H9 (cell line): ENCODE measurements at regions not wholly inside any gene's neighbourhood (a gene's known extent, or its start where the extent isn't known, plus 50 kb on each side); places are given as distances from the start of the nearest gene placed in this dataset.

Experiments
- DNase-seq: peaks from one replicate; pipeline ENCODE4 v3.0.0-alpha.2; 2017
- H2AFZ ChIP-seq: one replicate; pipeline ENCODE4 v1.6.1; 2013; ENCODE audit warnings: mild to moderate bottlenecking, low read length, control low read depth, moderate library complexity
- H2AK5ac ChIP-seq: 2 replicates; pipeline ENCODE4 v1.6.1; 2013; ENCODE audit warnings: low read length, control low read depth, mixed read lengths; ENCODE audit not compliant: insufficient read length
- H2BK120ac ChIP-seq: one replicate; pipeline ENCODE4 v1.6.1; 2013; ENCODE audit warnings: low read depth, mild to moderate bottlenecking, low read length, control low read depth, inconsistent platforms; ENCODE audit not compliant: poor library complexity, severe bottlenecking
- H2BK12ac ChIP-seq: 2 replicates; pipeline ENCODE4 v1.6.1; 2013; ENCODE audit warnings: low read length, control low read depth, mixed read lengths, low read depth; ENCODE audit not compliant: insufficient read length
- H2BK15ac ChIP-seq: 2 replicates; pipeline ENCODE4 v1.6.1; 2013; ENCODE audit warnings: low read depth, low read length, control low read depth
- H2BK20ac ChIP-seq: one replicate; pipeline ENCODE4 v1.6.1; 2013; ENCODE audit warnings: low read depth, mild to moderate bottlenecking, low read length, control low read depth, inconsistent platforms; ENCODE audit not compliant: poor library complexity, severe bottlenecking
- H2BK5ac ChIP-seq: 2 replicates; pipeline ENCODE4 v1.6.1; 2013; ENCODE audit warnings: low read length, control low read depth, mixed read lengths; ENCODE audit not compliant: insufficient read length
- H3K14ac ChIP-seq: 2 replicates; pipeline ENCODE4 v1.6.1; 2013; ENCODE audit warnings: low read length, control low read depth; ENCODE audit not compliant: insufficient read depth
- H3K18ac ChIP-seq: 2 replicates; pipeline ENCODE4 v1.6.1; 2013; ENCODE audit warnings: low read depth, mild to moderate bottlenecking, mixed read lengths, low read length, control low read depth; ENCODE audit not compliant: insufficient read length
- H3K23ac ChIP-seq: 2 replicates; pipeline ENCODE4 v1.6.1; 2013; ENCODE audit warnings: low read length, control low read depth, mixed read lengths, low read depth; ENCODE audit not compliant: insufficient read length
- H3K23me2 ChIP-seq: 2 replicates; pipeline ENCODE4 v1.6.1; 2013; ENCODE audit warnings: low read depth, mild to moderate bottlenecking, mixed read lengths, low read length, control low read depth; ENCODE audit not compliant: insufficient read length, poor library complexity, severe bottlenecking
- H3K27ac ChIP-seq: 2 replicates; pipeline ENCODE4 v1.5.1; 2013; ENCODE audit warnings: low read length, control low read depth, mixed read lengths, low read depth; ENCODE audit not compliant: insufficient read length
- H3K27me3 ChIP-seq: 2 replicates; pipeline ENCODE4 v1.6.1; 2013; ENCODE audit warnings: low read length, control low read depth, inconsistent platforms; ENCODE audit not compliant: insufficient read depth
- H3K4ac ChIP-seq: 2 replicates; pipeline ENCODE4 v1.6.1; 2013; ENCODE audit warnings: low read depth, mild to moderate bottlenecking, control low read depth, inconsistent platforms, low read length, moderate library complexity
- H3K4me1 ChIP-seq: 2 replicates; pipeline ENCODE4 v1.6.1; 2013; ENCODE audit warnings: low read length, control low read depth, inconsistent platforms; ENCODE audit not compliant: insufficient read depth
- H3K4me2 ChIP-seq: 2 replicates; pipeline ENCODE4 v1.6.1; 2013; ENCODE audit warnings: low read length, control low read depth, mixed read lengths; ENCODE audit not compliant: insufficient read length, insufficient read depth
- H3K56ac ChIP-seq: 2 replicates; pipeline ENCODE4 v1.6.1; 2013; ENCODE audit warnings: low read depth, mild to moderate bottlenecking, mixed read lengths, low read length, control low read depth; ENCODE audit not compliant: insufficient read length
- H3K79me1 ChIP-seq: 2 replicates; pipeline ENCODE4 v1.6.1; 2013; ENCODE audit warnings: low read depth, mild to moderate bottlenecking, moderate library complexity, low read length, control low read depth, inconsistent platforms; ENCODE audit not compliant: insufficient read depth, poor library complexity, severe bottlenecking
- H3K79me2 ChIP-seq: 2 replicates; pipeline ENCODE4 v1.6.1; 2013; ENCODE audit warnings: low read length, control low read depth, inconsistent platforms; ENCODE audit not compliant: insufficient read depth
- H3K9ac ChIP-seq: 2 replicates; pipeline ENCODE4 v1.6.1; 2013; ENCODE audit warnings: low read length, control low read depth, mixed read lengths; ENCODE audit not compliant: insufficient read length; ENCODE audit errors: extremely low read depth
- H3K9me3 ChIP-seq: one replicate; pipeline ENCODE4 v1.6.1; 2013; ENCODE audit warnings: low read depth, low read length, inconsistent platforms; ENCODE audit not compliant: control insufficient read depth
- H3T11ph ChIP-seq: one replicate; pipeline ENCODE4 v1.6.1; 2013; ENCODE audit warnings: mild to moderate bottlenecking, low read length, control low read depth, inconsistent platforms
- H4K20me1 ChIP-seq: one replicate; pipeline ENCODE4 v1.6.1; 2013; ENCODE audit not compliant: control insufficient read depth, insufficient read length, insufficient read depth
- H4K5ac ChIP-seq: 2 replicates; pipeline ENCODE4 v1.6.1; 2013; ENCODE audit warnings: low read depth, mild to moderate bottlenecking, mixed read lengths, low read length, control low read depth; ENCODE audit not compliant: insufficient read length
- H4K8ac ChIP-seq: replicated peaks from 2 replicates; pipeline ENCODE4 v1.6.1; 2013; ENCODE audit warnings: low read length, control low read depth, mixed read lengths, low read depth; ENCODE audit not compliant: insufficient read length
- H4K91ac ChIP-seq: 2 replicates; pipeline ENCODE4 v1.6.1; 2013; ENCODE audit warnings: low read depth, mild to moderate bottlenecking, moderate library complexity, mixed read lengths, low read length, control low read depth; ENCODE audit not compliant: insufficient read length
- H3K27ac Mint-ChIP-seq, 3 experiments: 2 replicates in 2 of 3; 3 replicates in 1 of 3; pipeline ENCODE4 v1.8.0; 2020 to 2021; ENCODE audit warnings: mixed read lengths in 3 of 3, mild to moderate bottlenecking in 1 of 3, moderate library complexity in 1 of 3
- H3K27me3 Mint-ChIP-seq: 2 replicates; pipeline ENCODE4 v1.8.0; 2021; ENCODE audit warnings: low read depth, mild to moderate bottlenecking, moderate library complexity, mixed read lengths
- H3K36me3 Mint-ChIP-seq, 3 experiments: 2 replicates in 2 of 3; 3 replicates in 1 of 3; pipeline ENCODE4 v1.8.0; 2020 to 2021; ENCODE audit warnings: low read depth in 3 of 3, mixed read lengths in 3 of 3; ENCODE audit not compliant: insufficient read depth in 1 of 3
- H3K4me1 Mint-ChIP-seq, 2 experiments: 2 replicates each; pipeline ENCODE4 v1.8.0; 2020; ENCODE audit warnings: mixed read lengths in 2 of 2
- H3K4me3 Mint-ChIP-seq, 2 experiments: 2 replicates in 1 of 2; 3 replicates in 1 of 2; pipeline ENCODE4 v1.8.0; 2020 to 2021; ENCODE audit warnings: mild to moderate bottlenecking in 2 of 2, mixed read lengths in 2 of 2, moderate library complexity in 1 of 2
- H3K9me3 Mint-ChIP-seq, 2 experiments: 2 replicates in 1 of 2; 3 replicates in 1 of 2; pipeline ENCODE4 v1.8.0; 2020; ENCODE audit warnings: mild to moderate bottlenecking in 2 of 2, mixed read lengths in 2 of 2, moderate library complexity in 1 of 2
- WGBS: extraction: QIAGEN DNeasy Blood & Tissue Kit; methylation state at CpG from one replicate; pipeline ENCODE4 v1.1.7; 2013; ENCODE audit warnings: missing lambda C conversion rate, low lambda C conversion rate, mixed read lengths; ENCODE audit not compliant: insufficient read length; ENCODE audit errors: extremely low coverage; 5-methylcytosine and 5-hydroxymethylcytosine counted together
- TF ChIP-seq, protein P1 (sequence below): fragments of 200-600 bp; sonication (generic); conservative IDR thresholded peaks from 3 replicates; pipeline ENCODE4 v1.8.0; 2021; ENCODE audit warnings: antibody characterized with exemption, mild to moderate bottlenecking

DNA sequence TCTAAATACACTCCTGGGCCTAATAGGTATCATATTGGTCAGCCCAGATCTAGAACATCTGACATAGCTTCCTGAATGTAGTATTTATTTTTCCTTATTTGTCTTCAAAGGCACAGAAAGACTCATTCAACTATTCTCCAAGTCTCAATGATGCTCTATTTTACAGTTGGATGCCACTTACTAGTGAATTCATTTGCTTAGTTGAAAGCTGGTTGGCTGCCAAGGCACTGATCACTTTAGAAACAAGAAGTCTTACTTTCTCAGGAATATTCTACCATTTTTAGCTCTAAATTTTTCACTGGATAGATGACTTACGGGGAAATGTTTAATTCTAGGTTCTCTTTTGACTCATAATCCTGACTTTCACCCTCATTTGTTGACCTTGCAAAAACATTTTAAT, 863.4 kb downstream of the SORCS1 start:
- no peak overlapping the region for H4K5ac ChIP-seq
- no peaks in the 10 kb centered on the region for H3K79me2 ChIP-seq
- H4K91ac ChIP-seq = no peak overlapping the region
- H3K9me3 ChIP-seq = no peaks in the 10 kb centered on the region
- H3K23ac ChIP-seq = no peak overlapping the region
- H3K4me1 Mint-ChIP-seq = no peaks in the 10 kb centered on the region
- TF ChIP-seq, protein P1, sequence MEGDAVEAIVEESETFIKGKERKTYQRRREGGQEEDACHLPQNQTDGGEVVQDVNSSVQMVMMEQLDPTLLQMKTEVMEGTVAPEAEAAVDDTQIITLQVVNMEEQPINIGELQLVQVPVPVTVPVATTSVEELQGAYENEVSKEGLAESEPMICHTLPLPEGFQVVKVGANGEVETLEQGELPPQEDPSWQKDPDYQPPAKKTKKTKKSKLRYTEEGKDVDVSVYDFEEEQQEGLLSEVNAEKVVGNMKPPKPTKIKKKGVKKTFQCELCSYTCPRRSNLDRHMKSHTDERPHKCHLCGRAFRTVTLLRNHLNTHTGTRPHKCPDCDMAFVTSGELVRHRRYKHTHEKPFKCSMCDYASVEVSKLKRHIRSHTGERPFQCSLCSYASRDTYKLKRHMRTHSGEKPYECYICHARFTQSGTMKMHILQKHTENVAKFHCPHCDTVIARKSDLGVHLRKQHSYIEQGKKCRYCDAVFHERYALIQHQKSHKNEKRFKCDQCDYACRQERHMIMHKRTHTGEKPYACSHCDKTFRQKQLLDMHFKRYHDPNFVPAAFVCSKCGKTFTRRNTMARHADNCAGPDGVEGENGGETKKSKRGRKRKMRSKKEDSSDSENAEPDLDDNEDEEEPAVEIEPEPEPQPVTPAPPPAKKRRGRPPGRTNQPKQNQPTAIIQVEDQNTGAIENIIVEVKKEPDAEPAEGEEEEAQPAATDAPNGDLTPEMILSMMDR = no peak
- no peaks in the 10 kb centered on the region for H3K9me3 Mint-ChIP-seq
- H4K8ac ChIP-seq = no peak overlapping the region
- no peak overlapping the region for H3K18ac ChIP-seq
- no CpG with 5 or more reads among the region's 1 CpG for WGBS
- no peak overlapping the region for H2AK5ac ChIP-seq
- H2BK20ac ChIP-seq = no peak overlapping the region
- H4K20me1 ChIP-seq = no peaks in the 10 kb centered on the region
- H2BK12ac ChIP-seq = no peak overlapping the region
- no peak overlapping the region for H3K4me2 ChIP-seq
- H2AFZ ChIP-seq = no peak overlapping the region
- H2BK120ac ChIP-seq = no peak overlapping the region
- H3K9ac ChIP-seq = no peak overlapping the region
- H3K4me1 ChIP-seq = no peaks in the 10 kb centered on the region
- H3K36me3 Mint-ChIP-seq = no peaks in the 10 kb centered on the region
- no peak overlapping the region for H3K4ac ChIP-seq
- H3K27ac Mint-ChIP-seq = no peak overlapping the region
- H3K27me3 Mint-ChIP-seq = no peaks in the 10 kb centered on the region
- no peak overlapping the region for H3K56ac ChIP-seq
- H3K27ac ChIP-seq = no peak overlapping the region
- H3K4me3 Mint-ChIP-seq = no peak overlapping the region
- no peak overlapping the region for H2BK15ac ChIP-seq
- DNase-seq = no peak
- H3K27me3 ChIP-seq = no peaks in the 10 kb centered on the region
- H2BK5ac ChIP-seq = no peak overlapping the region
- H3K23me2 ChIP-seq = no peaks in the 10 kb centered on the region
- no peak overlapping the region for H3K14ac ChIP-seq
- no peak overlapping the region for H3T11ph ChIP-seq
- H3K79me1 ChIP-seq = no peaks in the 10 kb centered on the region
